T-helper 2 cell treated with Interferon-gamma antibody and Interleukin-4, amounts not matched to agents 100 ng/mL and 5 ng/mL, for 36 hours (primary cell): ENCODE measurements at regions not wholly inside any gene's neighbourhood (a gene's known extent, or its start where the extent isn't known, plus 50 kb on each side); places are given as distances from the start of the nearest gene placed in this dataset.
"Not testable (repeated sequence)": the region's sequence is repeated elsewhere in the genome, so short reads cannot be mapped to it uniquely, and the experiment has no call there.

Experiments
- intact Hi-C: fragments of 100-400 bp; cut with micrococcal nuclease; formaldehyde crosslinking; loops from one replicate; pipeline ENCODE4 v1.15.1; 2023

GRCh38 chr4:79223993-79224776, 101.7 kb downstream of the NAA11 start:
- intact Hi-C loops, result no loop called here

DNA sequence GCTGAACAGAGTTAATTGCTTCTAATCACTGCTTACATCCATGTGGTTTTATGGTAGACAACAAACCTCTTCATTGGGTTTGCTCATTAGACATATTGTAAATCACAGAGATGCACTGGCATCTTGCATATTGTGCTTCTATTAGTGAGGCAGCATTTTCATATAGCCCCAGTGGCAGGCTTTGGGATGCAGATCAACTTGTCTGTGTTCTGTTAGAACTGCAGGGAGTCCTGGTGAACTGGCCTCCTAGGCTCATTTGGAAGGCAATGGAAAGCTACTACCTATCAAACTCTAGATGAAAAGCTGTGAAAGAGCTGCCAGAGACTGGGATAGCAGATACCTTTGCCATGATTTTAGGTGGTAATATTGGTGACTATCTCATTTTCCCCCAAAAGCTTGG, 108.8 kb downstream of the NAA11 start:
- intact Hi-C loops, result no loop called here

DNA sequence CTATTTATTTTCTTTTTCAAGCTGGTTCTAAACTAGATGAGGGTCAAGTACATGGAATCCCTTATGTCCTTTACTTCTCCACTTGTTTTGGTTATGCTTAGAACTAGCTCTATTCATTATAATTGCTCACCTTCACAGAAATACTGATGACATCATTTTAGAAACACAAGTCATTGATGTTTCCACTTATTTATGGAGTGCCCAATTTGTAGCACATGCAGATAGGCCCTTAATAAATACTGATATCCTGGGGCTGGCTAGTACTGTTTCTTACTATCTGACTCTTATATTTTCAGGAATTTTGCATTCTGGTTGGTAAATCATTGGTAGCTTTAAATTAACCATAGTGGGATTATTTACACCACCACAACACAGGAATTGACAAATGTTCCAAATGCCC, 112.2 kb downstream of the NAA11 start:
- intact Hi-C loops, result no loop called here

DNA sequence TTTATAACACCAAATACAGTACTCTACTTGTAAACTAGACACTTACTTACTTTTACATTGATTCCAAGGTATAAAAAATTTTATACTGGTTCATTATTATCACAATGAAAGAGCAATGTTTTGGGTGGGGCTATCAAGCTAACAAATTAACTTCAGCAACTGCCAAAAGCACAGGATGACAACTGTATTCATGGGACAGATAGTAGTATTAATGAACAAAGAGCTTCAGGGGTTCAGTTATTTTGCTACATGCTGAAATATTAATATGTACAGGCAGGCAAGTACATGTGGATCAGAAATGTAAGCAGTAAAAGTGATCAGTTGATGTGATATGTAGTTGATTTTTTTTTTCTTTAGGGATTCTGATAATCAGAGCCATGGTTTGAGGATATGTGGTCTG, 112.9 kb downstream of the NAA11 start:
- intact Hi-C loops, result no loop called here

GRCh38 chr4:79212311-79212710, 113.5 kb downstream of the NAA11 start:
- intact Hi-C loops, result no loop called here

DNA sequence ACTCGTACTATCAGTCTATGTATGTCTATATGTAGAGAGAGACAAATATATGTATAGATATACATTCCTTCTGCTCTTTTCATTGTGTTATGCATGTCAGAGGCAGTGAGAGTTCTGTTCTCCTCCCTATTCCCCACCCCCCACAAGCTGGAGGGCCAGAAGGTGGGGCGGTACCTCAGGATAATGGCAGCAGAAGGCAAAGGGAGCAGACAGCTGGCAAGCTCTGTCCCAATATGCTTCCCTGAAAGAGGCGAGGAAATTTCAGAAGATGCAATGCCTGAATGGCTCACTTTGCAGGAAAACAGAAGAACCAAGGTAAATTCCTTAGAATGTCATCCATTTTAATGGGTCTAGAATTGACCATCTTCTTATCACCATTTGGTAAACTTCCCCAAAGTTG, 114.4 kb downstream of the NAA11 start:
- intact Hi-C loops, result no loop called here

DNA sequence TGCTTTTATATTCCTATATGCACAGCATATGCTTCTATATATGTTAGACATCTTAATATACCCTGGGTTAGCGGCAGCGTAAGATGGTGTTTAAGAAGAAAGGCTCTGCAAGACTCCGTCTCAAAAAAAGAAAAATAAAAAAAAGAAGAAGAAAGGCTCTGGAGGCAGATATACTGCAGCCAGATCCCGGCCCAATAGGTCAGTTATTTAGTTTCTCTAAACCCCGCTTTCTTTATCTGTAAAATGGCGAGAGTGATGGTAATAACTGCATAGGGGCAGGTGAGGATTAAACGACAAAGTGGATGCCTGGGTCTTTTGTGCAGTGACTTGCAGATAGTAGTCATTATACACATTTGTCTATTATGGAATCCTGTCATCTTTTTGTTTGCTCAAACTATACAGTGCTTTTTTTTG, 115.2 kb downstream of the NAA11 start:
- intact Hi-C loops, result no loop called here

GRCh38 chr4:79209822-79210635, 115.8 kb downstream of the NAA11 start:
- intact Hi-C loops, result no loop called here

GRCh38 chr4:79209081-79209480, 116.8 kb downstream of the NAA11 start:
- intact Hi-C loops, result no loop called here

DNA sequence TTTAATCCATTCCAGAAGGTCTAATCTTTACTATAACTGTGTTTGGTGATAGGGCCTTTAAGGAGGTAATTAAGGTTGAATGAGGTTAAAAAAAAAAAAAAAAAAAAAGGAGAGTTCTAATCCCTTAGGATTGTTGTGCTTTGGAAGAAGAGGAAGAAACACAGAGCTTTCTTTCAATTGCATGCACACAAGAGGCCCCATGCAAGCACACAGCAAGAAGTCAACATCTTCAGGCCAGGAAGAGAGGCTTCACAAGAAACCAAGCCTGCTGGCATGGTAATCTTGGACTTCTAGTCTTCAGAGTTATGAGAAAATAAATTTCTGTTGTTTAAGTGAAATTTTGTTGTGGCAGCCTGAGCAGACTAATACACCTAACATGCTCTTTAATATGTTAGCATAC, 118.6 kb downstream of the NAA11 start:
- intact Hi-C loops, result no loop called here

DNA sequence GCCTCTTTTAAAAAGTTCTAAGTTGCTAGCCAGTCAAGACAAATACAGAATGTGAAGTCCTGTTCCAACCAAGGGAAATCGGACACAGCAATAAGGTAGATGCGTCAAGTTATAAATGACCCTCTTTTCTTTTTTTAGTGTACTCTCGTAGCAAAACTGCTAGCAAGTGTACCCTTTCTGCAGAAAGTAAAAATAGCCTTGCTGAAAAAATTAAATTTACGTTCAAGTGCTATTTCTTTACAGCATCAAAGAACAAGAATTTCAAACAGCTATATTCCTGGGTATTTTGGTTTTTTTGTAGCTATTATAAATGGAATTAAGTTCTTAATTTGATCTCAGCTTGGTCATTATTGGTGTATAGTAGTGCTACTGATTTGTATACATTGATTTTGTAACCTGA, 119.2 kb downstream of the NAA11 start:
- intact Hi-C loops, result no loop called here

DNA sequence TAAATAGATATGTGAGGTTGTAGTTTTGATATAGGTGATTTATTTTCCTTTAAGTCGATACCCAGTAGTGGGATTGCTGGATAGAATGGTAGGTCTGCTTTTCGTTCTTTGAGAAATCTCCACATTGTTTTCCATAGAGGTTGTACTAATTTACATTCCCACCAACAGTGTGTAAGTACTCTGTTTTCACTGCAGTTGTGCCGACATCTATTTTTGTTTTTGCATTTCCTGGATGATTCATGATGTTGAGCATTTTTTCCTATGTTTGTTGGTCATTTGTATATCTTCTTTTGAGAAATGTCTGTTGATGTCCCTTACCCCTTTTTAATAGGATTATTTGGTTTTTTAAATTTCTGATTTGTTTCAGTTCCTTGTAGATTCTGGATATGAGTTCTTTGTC, 120.7 kb downstream of the NAA11 start:
- intact Hi-C loops, result no loop called here

GRCh38 chr4:79201971-79202370, 123.9 kb downstream of the NAA11 start:
- intact Hi-C loops, result no loop called here

- intact Hi-C loops, result no loop called here
Measured at GRCh38 chr4:79199743-79200142, 126.1 kb downstream of the NAA11 start.

DNA sequence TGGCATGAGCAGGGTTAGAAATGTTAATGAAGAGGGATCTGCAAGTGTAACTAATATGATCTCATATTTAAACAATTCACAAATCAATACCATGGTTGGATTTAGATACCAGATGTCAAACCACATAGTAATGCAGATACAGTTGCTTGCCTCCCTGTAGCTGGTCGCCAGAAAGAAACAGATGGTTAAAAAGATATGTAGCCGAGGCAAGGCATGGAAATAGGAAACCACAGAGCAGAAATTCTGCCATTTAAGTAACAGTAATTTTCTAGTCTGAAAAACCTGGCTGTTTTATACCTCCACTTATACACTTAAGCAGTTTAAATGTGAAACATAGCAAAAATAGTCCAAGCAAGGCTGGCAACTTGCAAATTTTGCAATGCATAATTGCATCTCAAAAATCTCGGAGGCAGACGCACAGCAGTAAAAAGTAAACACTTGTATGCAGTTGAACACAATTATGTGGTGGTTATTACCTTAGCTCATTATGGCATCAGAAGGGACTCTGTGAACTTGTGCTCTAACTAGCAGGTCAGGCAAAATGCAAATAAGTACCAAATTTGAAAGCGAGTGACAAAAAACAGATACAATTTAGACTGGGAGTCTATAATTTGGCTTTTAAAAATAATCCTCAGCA, 126.8 kb downstream of the NAA11 start:
- intact Hi-C loops, result no loop called here

DNA sequence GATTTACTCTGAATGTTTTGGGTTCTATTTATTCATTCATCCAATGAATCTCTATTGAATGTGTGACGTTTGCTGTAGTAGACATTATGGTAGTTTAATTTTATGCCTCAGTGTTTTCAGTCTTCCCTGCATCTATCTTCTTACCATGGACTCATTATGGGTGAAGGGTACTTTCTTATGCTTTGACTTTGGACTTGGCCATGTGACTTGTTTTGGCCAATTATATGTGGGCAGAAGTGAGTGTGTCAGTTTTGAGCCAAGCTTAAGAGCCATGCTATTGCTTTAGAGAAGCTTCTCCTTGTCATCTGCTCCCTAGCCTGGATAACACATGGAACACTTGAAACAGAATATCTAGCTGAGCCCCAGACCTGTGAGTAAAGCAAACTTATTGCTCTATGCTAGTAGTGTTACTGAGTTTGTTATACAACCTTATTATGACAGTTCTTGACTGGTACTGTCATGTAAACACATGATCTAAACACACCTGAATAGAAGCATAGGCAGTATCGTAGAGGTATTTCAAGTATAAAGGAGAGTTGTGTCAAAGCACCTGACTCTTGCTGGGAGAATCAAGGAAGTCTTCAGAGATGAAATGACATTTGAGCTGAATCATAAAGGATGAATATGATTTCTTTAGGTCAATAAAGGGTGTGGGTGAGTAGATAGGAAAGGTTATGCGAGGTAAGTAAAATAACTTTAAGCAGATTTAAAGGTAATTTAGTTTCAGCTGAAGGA, 128.4 kb downstream of the NAA11 start:
- intact Hi-C loops, result no loop called here

DNA sequence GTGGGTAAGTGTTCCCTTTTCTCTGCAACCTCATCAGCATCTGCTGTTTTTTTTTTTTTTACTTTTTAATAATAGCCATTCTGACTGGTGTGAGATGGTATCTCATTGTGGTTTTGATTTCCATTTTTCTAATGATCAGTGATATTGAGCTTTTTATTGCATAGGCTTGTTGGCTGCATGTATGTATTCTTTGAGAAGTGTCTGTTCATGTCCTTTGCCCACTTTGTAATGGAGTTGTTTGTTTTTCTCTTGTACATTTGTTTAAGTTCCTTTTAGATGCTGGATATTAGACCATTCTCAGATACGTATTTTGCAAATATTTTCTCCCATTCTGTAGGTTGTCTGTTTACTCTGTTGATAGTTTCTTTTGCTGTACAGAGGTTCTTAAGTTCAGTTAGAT, 134.6 kb downstream of the NAA11 start:
- intact Hi-C loops, result not testable (repeated sequence)

GRCh38 chr4:79185526-79186045, 140.3 kb downstream of the NAA11 start:
- intact Hi-C loops, result no loop called here

- intact Hi-C loops, result no loop called here
Measured at GRCh38 chr4:79184476-79184875, 141.4 kb downstream of the NAA11 start.

DNA sequence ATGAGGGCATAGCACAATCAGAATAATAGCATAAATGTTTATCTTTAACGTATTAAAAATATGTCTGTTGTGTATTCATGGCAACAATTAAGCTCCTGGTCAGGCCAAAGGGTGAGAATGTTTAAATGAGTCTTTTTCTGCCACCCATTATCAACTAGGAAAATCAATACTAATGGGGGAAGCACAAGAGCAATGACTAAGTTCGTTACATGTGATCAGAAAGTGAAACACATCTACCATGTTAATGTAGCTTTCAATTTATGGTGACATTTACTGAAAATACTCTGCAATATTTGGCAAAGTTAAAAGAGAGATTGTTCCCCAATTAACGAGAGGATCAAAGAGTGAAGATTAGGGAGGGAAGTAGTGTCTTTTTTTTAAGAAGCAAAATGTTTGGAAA, 143.7 kb downstream of the NAA11 start:
- intact Hi-C loops, result no loop called here

DNA sequence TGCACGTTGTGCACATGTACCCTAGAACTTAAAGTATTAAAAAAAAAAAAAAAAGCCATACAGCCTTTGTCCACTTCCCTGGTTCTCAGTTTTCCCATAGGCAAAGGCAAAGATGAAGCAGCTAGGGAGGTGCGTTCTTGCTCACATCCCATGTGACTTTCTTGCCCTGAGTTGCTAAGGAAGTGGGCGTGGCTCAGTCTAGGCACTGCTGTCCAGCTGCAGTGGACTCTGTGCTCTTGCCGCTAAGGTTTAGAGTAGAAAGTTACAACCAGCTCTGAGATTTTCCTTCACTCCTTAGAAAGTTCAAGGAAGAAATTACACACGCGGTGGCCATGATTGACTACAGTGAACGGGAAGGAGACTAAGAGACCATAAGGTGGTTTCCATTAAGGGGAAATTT, 144.7 kb downstream of the NAA11 start:
- intact Hi-C loops, result no loop called here
